ENCODE measurements at regions not wholly inside any gene's neighbourhood (a gene's known extent, or its start where the extent isn't known, plus 50 kb on each side); places are given as distances from the start of the nearest gene placed in this dataset.

GRCh38 chr5:8034852-8035251, 165.9 kb downstream of the MTRR start:
- H3F3A ChIP-seq (ENCODE audit: control insufficient read depth, insufficient read depth) = no peaks in the 10 kb centered on the region
- no peak overlapping the region for H3K4me3 ChIP-seq (ENCODE audit: low read length)
- no peak overlapping the region for H3K4me2 ChIP-seq (ENCODE audit: low read length)
- H4K20me1 ChIP-seq (ENCODE audit: control insufficient read depth, insufficient read depth, low read depth, low read length) = no peaks in the 10 kb centered on the region
- no peaks in the 10 kb centered on the region for H3K4me1 ChIP-seq (ENCODE audit: control insufficient read depth, low read length)
- no peaks in the 10 kb centered on the region for H3K36me3 ChIP-seq (ENCODE audit: control insufficient read depth, low read length)
- TF ChIP-seq EZH2phosphoT487 (IDR thresholded peaks at IDR 0.05; ENCODE audit: borderline replicate concordance, low read length) = no peak
- TF ChIP-seq, protein P1, sequence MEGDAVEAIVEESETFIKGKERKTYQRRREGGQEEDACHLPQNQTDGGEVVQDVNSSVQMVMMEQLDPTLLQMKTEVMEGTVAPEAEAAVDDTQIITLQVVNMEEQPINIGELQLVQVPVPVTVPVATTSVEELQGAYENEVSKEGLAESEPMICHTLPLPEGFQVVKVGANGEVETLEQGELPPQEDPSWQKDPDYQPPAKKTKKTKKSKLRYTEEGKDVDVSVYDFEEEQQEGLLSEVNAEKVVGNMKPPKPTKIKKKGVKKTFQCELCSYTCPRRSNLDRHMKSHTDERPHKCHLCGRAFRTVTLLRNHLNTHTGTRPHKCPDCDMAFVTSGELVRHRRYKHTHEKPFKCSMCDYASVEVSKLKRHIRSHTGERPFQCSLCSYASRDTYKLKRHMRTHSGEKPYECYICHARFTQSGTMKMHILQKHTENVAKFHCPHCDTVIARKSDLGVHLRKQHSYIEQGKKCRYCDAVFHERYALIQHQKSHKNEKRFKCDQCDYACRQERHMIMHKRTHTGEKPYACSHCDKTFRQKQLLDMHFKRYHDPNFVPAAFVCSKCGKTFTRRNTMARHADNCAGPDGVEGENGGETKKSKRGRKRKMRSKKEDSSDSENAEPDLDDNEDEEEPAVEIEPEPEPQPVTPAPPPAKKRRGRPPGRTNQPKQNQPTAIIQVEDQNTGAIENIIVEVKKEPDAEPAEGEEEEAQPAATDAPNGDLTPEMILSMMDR (IDR thresholded peaks at IDR 0.05; ENCODE audit: low read depth, low read length, poor library complexity, severe bottlenecking) = no peak
- no peak overlapping the region for H3K27ac ChIP-seq (ENCODE audit: low read depth, low read length)
- no peaks in the 10 kb centered on the region for H3K9me3 ChIP-seq (ENCODE audit: control insufficient read depth, insufficient read depth, low read length)
- H3K9me2 ChIP-seq (replicated peaks; ENCODE audit: control insufficient read depth, low read length) = no peaks in the 10 kb centered on the region
- no peaks in the 10 kb centered on the region for H3K27me3 ChIP-seq (ENCODE audit: control insufficient read depth, low read length)
- H3K79me2 ChIP-seq (ENCODE audit: control insufficient read depth, low read length) = no peaks in the 10 kb centered on the region

DNA sequence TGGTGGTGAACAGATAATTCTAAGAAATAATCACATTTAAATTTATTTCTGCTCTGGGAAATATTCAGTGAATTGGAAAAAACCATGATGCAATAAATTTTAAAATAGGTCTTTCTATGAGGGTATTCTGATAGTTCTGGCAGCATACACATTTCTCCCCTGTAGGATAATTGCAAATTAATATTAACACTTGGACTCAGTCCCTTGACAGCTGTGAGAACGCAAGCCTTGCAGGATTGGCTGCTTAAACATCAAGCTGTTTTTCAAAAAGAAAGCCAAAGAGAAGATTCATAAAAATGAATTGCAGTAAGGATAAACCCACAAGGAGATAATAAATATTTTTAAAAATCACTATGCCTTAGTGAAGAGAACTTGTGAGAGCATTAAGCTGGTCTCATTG, 180.0 kb downstream of the MTRR start:
- H4K20me1 ChIP-seq (ENCODE audit: control insufficient read depth, insufficient read depth, low read depth, low read length) = no peaks in the 10 kb centered on the region
- no peaks in the 10 kb centered on the region for H3K79me2 ChIP-seq (ENCODE audit: control insufficient read depth, low read length)
- no peaks in the 10 kb centered on the region for H3K36me3 ChIP-seq (ENCODE audit: control insufficient read depth, low read length)
- H3F3A ChIP-seq (ENCODE audit: control insufficient read depth, insufficient read depth) = no peaks in the 10 kb centered on the region
- H3K9me2 ChIP-seq (replicated peaks; ENCODE audit: control insufficient read depth, low read length) = no peaks in the 10 kb centered on the region
- no peak overlapping the region for H3K27ac ChIP-seq (ENCODE audit: low read depth, low read length)
- TF ChIP-seq EZH2phosphoT487 (IDR thresholded peaks at IDR 0.05; ENCODE audit: borderline replicate concordance, low read length) = no peak
- TF ChIP-seq, protein P1 (IDR thresholded peaks at IDR 0.05; ENCODE audit: low read depth, low read length, poor library complexity, severe bottlenecking) = no peak
- no peaks in the 10 kb centered on the region for H3K27me3 ChIP-seq (ENCODE audit: control insufficient read depth, low read length)
- no peaks in the 10 kb centered on the region for H3K4me1 ChIP-seq (ENCODE audit: control insufficient read depth, low read length)
- no peaks in the 10 kb centered on the region for H3K9me3 ChIP-seq (ENCODE audit: control insufficient read depth, insufficient read depth, low read length)
- no peak overlapping the region for H3K4me3 ChIP-seq (ENCODE audit: low read length)
- H3K4me2 ChIP-seq (ENCODE audit: low read length) = no peak overlapping the region

DNA sequence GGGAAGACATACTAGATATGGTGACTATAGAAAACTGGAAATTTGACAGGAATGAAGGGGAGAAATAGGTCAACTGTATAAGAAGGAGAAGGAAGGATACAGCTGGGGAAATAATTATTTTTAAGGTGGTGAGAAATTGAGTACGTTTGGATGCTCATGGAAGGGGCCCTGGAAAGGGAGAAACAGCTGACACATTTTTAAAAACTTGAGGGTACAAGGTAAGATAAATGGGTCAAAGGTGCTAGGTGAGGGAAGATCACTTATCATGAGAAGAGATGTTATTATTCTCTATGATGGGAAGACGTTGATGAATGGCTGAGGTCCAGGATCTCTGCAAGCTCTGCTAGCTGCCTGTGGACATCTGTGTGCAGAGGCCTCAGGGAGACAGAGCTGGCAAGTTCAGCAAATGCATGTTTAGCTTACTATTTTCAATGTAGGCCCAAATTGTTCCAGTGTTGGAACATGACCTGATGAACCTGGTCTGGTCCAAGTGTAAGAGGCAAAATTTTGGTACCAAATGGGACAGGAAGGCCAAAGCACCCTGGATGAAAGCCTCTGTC, 181.7 kb downstream of the MTRR start:
- Histone ChIP-seq H3K9me2 (replicated peaks; ENCODE audit: control insufficient read depth, low read length) (no peaks in the 10 kb centered on the region), H3F3A (ENCODE audit: control insufficient read depth, insufficient read depth) (no peaks in the 10 kb centered on the region), H3K79me2 (ENCODE audit: control insufficient read depth, low read length) (no peaks in the 10 kb centered on the region), H4K20me1 (ENCODE audit: control insufficient read depth, insufficient read depth, low read depth, low read length) (no peaks in the 10 kb centered on the region), H3K27me3 (ENCODE audit: control insufficient read depth, low read length) (no peaks in the 10 kb centered on the region), H3K36me3 (ENCODE audit: control insufficient read depth, low read length) (no peaks in the 10 kb centered on the region), H3K4me3 (ENCODE audit: low read length) (no peak overlapping the region), H3K27ac (ENCODE audit: low read depth, low read length) (no peak overlapping the region), H3K9me3 (ENCODE audit: control insufficient read depth, insufficient read depth, low read length) (no peaks in the 10 kb centered on the region), H3K4me1 (ENCODE audit: control insufficient read depth, low read length) (no peaks in the 10 kb centered on the region), H3K4me2 (ENCODE audit: low read length) (no peak overlapping the region)
- TF ChIP-seq, protein P1 (IDR thresholded peaks at IDR 0.05; ENCODE audit: low read depth, low read length, poor library complexity, severe bottlenecking) = no peak
- TF ChIP-seq EZH2phosphoT487 (IDR thresholded peaks at IDR 0.05; ENCODE audit: borderline replicate concordance, low read length) = no peak
